ENCODE measurements at regions not wholly inside any gene's neighbourhood (a gene's known extent, or its start where the extent isn't known, plus 50 kb on each side); places are given as distances from the start of the nearest gene placed in this dataset.

DNA sequence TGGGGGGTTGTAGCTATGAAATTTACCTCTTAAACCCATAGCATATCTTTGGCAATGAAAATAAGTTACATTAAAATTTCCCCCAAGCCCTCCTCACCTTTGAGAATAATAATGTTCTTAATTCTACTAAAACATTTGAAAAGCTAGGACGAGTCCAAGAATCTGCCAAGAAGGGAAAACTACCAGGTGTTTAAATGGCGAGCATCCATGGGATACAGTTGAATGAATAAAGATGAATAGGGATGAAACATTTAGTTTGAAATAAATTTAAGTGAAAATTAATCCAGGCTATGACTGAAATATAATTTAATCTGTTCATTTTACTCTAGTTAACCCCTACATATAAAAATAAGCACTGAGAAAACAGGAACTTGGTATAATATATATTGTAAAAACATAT lies 536.7 kb downstream of the FLRT2 start:
- TF ChIP-seq EZH2 (IDR thresholded peaks at IDR 0.05; ENCODE audit: borderline replicate concordance, low read depth, low read length, severe bottlenecking) = no peak
- TF ChIP-seq, protein P1, sequence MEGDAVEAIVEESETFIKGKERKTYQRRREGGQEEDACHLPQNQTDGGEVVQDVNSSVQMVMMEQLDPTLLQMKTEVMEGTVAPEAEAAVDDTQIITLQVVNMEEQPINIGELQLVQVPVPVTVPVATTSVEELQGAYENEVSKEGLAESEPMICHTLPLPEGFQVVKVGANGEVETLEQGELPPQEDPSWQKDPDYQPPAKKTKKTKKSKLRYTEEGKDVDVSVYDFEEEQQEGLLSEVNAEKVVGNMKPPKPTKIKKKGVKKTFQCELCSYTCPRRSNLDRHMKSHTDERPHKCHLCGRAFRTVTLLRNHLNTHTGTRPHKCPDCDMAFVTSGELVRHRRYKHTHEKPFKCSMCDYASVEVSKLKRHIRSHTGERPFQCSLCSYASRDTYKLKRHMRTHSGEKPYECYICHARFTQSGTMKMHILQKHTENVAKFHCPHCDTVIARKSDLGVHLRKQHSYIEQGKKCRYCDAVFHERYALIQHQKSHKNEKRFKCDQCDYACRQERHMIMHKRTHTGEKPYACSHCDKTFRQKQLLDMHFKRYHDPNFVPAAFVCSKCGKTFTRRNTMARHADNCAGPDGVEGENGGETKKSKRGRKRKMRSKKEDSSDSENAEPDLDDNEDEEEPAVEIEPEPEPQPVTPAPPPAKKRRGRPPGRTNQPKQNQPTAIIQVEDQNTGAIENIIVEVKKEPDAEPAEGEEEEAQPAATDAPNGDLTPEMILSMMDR (IDR thresholded peaks at IDR 0.05; ENCODE audit: borderline replicate concordance, extremely low read depth, low read length, poor library complexity, severe bottlenecking) = no peak
